Psoas muscle (tissue), 7 donors: ENCODE measurements at regions not wholly inside any gene's neighbourhood (a gene's known extent, or its start where the extent isn't known, plus 50 kb on each side); places are given as distances from the start of the nearest gene placed in this dataset.

Experiments used
- ATAC-seq, 4 donors: fragments of 200-7000 bp; cut with Tn5 transposase; one replicate each; pipeline ENCODE4 v1.9.1; 2020; ENCODE audit warnings: moderate library complexity in 3 of 4, mild to moderate bottlenecking in 2 of 4
- DNase-seq, 2 donors: peaks; one replicate each; pipeline ENCODE4 v3.0.0-alpha.2; 2020
- H3K27ac ChIP-seq: fragments of 200-600 bp; one replicate; pipeline ENCODE4 v1.8.0; 2022
- H3K27me3 ChIP-seq, 3 donors: fragments of 200-600 bp in 1 of 3; one replicate each; pipeline versions ENCODE4 v1.6.1 to v1.8.0; 2013 to 2022; ENCODE audit warnings: low read length in 2 of 3, mild to moderate bottlenecking in 2 of 3, moderate library complexity in 1 of 3; ENCODE audit not compliant: insufficient read depth in 3 of 3
- H3K36me3 ChIP-seq, 2 donors: fragments of 200-600 bp in 1 of 2; one replicate each; pipeline versions ENCODE4 v1.6.1 to v1.8.0; 2013 to 2022; ENCODE audit warnings: low read depth in 1 of 2, mild to moderate bottlenecking in 1 of 2, moderate library complexity in 1 of 2; ENCODE audit not compliant: insufficient read depth in 1 of 2
- H3K4me1 ChIP-seq: fragments of 200-600 bp; one replicate; pipeline ENCODE4 v1.8.0; 2022
- H3K4me3 ChIP-seq: fragments of 200-600 bp; one replicate; pipeline ENCODE4 v1.8.0; 2022; ENCODE audit warnings: mild to moderate bottlenecking
- H3K9me3 ChIP-seq: fragments of 200-600 bp; one replicate; pipeline ENCODE4 v1.8.0; 2022
- WGBS, 3 donors: extraction: QIAGEN DNeasy Blood & Tissue Kit; methylation state at CpG; one replicate each; pipeline versions ENCODE4 v1.1.6 to v1.1.7; 2013; 5-methylcytosine and 5-hydroxymethylcytosine counted together
- intact Hi-C, 2 donors: fragments of 100-400 bp; cut with DNase I; formaldehyde crosslinking; loops; one replicate each; pipeline versions ENCODE4 v1.11.0 to v1.14.2; 2022
- TF ChIP-seq, protein P1 (sequence below): fragments of 200-600 bp; IDR thresholded peaks from one replicate; pipeline ENCODE4 v1.8.0; 2022; ENCODE audit warnings: antibody characterized with exemption
- donor health status: healthy with polysubstance abuse.
- donor health status: DM: no; HTN: no; CAD: no; lungs with moderate emphysema.
- donor health status: Bipolar disorder and iron deficiency.
- donor health status: healthy.
- donor health status: DM: yes; HTN: yes; CAD: no.
- donor health status: DM: no; HTN: no; CAD: no.
- donor health status: DM: yes; HTN: yes; CAD: no.

DNA sequence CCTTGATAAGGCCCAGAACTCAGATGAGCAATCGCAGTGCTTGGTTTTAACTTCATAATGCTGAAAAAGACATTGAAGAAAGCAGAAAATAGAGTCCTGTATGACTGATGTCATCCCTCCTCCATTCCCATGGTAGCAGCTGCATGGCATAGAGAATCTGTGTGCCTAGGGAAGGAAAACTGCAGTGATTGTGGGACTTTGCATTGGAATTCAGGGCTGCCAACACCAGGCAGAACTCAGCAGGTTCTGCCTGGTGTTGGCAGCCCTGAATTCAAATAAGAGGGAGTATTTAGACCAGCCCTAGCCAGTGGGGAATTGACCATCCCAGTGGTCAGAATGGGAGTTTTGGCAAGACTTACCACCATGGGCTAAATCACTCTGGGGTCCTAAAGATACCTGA lies 1016.0 kb downstream of the FAM181B start:
- Histone ChIP-seq H3K4me3 (no peak overlapping the region), H3K27ac (no peak overlapping the region), H3K9me3 (no peaks in the 10 kb centered on the region), H3K36me3 (no peaks in the 10 kb centered on the region), H3K4me1 (no peaks in the 10 kb centered on the region), H3K27me3 (no peaks in the 10 kb centered on the region)
- ATAC-seq (no peak), DNase-seq (no peak)
- intact Hi-C loops: no loop called here
- 90 to 97% (median 91%) methylated on average over 1 of the region's 1 CpG for WGBS, 3 donors
- TF ChIP-seq, protein P1, sequence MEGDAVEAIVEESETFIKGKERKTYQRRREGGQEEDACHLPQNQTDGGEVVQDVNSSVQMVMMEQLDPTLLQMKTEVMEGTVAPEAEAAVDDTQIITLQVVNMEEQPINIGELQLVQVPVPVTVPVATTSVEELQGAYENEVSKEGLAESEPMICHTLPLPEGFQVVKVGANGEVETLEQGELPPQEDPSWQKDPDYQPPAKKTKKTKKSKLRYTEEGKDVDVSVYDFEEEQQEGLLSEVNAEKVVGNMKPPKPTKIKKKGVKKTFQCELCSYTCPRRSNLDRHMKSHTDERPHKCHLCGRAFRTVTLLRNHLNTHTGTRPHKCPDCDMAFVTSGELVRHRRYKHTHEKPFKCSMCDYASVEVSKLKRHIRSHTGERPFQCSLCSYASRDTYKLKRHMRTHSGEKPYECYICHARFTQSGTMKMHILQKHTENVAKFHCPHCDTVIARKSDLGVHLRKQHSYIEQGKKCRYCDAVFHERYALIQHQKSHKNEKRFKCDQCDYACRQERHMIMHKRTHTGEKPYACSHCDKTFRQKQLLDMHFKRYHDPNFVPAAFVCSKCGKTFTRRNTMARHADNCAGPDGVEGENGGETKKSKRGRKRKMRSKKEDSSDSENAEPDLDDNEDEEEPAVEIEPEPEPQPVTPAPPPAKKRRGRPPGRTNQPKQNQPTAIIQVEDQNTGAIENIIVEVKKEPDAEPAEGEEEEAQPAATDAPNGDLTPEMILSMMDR: no peak

DNA sequence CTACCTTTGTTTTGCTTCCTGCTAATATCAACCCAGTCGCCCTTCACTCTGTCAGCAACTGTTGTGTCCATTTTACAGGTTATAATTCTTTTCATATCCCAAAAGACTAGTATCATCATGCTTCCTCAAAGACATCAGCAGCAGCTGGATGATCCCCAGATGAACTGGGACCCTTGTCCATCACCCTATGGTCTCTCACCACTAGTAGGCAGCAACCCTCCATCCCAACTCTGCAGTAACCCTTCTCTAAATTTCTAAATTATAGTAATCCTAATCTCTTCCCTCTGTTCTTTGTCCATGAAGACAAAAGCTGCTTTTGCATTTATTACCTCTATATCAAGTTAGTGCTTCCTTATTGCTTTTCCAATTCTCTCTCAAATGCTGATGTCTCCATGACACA lies 1025.8 kb downstream of the FAM181B start:
- H3K27me3 ChIP-seq: no peaks in the 10 kb centered on the region
- TF ChIP-seq, protein P1: no peak
- H3K27ac ChIP-seq: no peak overlapping the region
- peaks cover 3% of the 10 kb centered on the region for H3K9me3 ChIP-seq
- no peaks in the 10 kb centered on the region for H3K36me3 ChIP-seq
- no peak overlapping the region for H3K4me3 ChIP-seq
- intact Hi-C loops: no loop called here
- no peaks in the 10 kb centered on the region for H3K4me1 ChIP-seq
- ATAC-seq (no peak), DNase-seq (no peak)
- WGBS, 3 donors: 48 to 57% (median 49%) methylated on average over 1 of the region's 1 CpG

DNA sequence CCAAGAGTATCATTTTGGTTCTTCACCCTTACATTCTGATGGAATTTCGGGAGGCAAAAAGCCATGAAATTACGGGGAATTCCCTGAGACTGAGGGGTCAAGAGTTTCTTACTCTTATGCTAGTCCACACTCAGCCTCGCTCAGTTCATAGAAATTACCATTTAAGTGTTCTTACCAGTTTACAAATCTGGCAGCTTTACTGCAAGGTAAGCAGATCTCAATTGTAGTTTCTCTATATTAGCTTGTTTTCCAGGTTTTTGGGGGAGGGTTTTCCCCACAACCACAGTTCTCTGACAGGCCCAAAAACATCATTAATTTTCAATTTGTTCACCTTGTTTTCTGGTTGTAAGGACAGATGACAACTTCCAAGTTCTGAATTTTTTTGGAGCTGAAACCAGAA lies 1028.4 kb downstream of the FAM181B start:
- H3K4me3 ChIP-seq: no peak overlapping the region
- H3K4me1 ChIP-seq: no peaks in the 10 kb centered on the region
- 15 to 25% (median 17%) methylated on average over 3 of the region's 3 CpGs for WGBS, 3 donors
- intact Hi-C loops: no loop called here
- H3K27ac ChIP-seq: no peak overlapping the region
- no peaks in the 10 kb centered on the region for H3K27me3 ChIP-seq
- H3K36me3 ChIP-seq: no peaks in the 10 kb centered on the region
- peaks cover 21% of the 10 kb centered on the region for H3K9me3 ChIP-seq
- TF ChIP-seq, protein P1: no peak
- no peak for DNase-seq
- ATAC-seq: no peak

DNA sequence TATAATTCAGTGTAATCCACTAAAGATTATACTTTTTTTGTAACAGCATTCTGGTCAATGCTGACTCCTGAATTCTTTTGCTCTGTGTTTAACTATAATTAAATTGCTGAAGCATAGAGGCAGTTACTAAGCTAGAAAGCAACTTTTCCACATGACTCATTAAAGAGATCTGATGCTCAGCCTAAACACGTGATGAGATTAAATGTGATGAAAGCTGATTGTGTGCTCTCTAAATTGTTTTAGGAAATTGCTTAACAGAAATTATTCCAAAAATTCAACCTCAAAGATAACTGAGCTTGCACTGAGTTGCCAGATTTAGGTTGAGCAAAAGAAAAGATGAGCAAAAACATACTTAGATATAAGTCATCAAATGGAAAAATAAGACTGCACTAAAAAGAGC lies 1033.6 kb downstream of the FAM181B start:
- H3K27me3 ChIP-seq: no peaks in the 10 kb centered on the region
- TF ChIP-seq, protein P1: no peak
- H3K36me3 ChIP-seq: no peaks in the 10 kb centered on the region
- H3K9me3 ChIP-seq: peaks cover 34% of the 10 kb centered on the region
- DNase-seq: no peak
- H3K4me1 ChIP-seq: no peaks in the 10 kb centered on the region
- H3K4me3 ChIP-seq: no peak overlapping the region
- no peak overlapping the region for H3K27ac ChIP-seq
- ATAC-seq: no peak
- intact Hi-C loops: no loop called here
- WGBS, 3 donors: 68 to 86% (median 83%) methylated on average over 1 of the region's 1 CpG

DNA sequence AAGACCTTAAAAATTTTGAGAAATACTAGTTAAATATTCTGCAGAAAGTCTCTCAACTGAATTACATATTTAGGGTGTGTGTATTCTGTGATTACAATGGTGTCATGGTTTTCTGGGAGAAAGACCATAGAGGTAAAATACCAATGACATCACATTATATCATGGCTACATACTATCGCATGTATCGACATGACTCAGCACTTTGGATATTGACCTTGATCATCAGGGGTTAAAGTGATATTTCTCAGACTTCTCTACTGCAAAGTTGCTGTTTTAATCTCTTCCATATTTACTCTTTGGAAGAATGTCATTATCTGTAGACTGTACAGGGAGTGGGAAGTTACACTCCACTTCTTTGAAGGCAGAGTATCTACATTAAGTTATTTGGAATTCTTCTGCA lies 1046.6 kb downstream of the FAM181B start:
- no peak for ATAC-seq
- intact Hi-C loops: no loop called here
- 88 to 97% (median 95%) methylated on average over 2 of the region's 2 CpGs for WGBS, 3 donors

More for the DNA sequence above, 1046.6 kb downstream of the FAM181B start:
- DNase-seq: no peak
- no peaks in the 10 kb centered on the region for H3K9me3 ChIP-seq
- no peak overlapping the region for H3K4me3 ChIP-seq
- TF ChIP-seq, protein P1: no peak
- H3K27ac ChIP-seq: no peak overlapping the region
- no peaks in the 10 kb centered on the region for H3K36me3 ChIP-seq
- H3K4me1 ChIP-seq: no peaks in the 10 kb centered on the region
- H3K27me3 ChIP-seq: no peaks in the 10 kb centered on the region
